Inferior parietal cortex (tissue), 1 donor: ENCODE measurements at regions not wholly inside any gene's neighbourhood (a gene's known extent, or its start where the extent isn't known, plus 50 kb on each side); places are given as distances from the start of the nearest gene placed in this dataset.
A peak's percentile ranks its signal among the peaks of the same experiment; 100 is the strongest.
"Not testable (repeated sequence)": the region's sequence is repeated elsewhere in the genome, so short reads cannot be mapped to it uniquely, and the experiment has no call there.

Experiments used
- DNase-seq: peaks from one replicate; pipeline ENCODE4 v3.0.0-alpha.2; 2016; ENCODE audit errors: extremely low spot score

- no peak for DNase-seq
Measured at GRCh38 chr10:65342245-65342644, 1583.6 kb upstream of the LRRTM3 start.

GRCh38 chr10:65346466-65346865 is 1579.4 kb upstream of the LRRTM3 start:
- DNase-seq, result no peak

- no peak for DNase-seq
Measured at GRCh38 chr10:65348637-65349036, 1577.2 kb upstream of the LRRTM3 start.

GRCh38 chr10:65350611-65351010 is 1575.2 kb upstream of the LRRTM3 start:
- DNase-seq, result no peak

GRCh38 chr10:65355141-65355680 is 1570.6 kb upstream of the LRRTM3 start:
- no peak for DNase-seq

- DNase-seq, result no peak
Measured at GRCh38 chr10:65358565-65358964, 1567.3 kb upstream of the LRRTM3 start.

GRCh38 chr10:65360497-65360896 is 1565.3 kb upstream of the LRRTM3 start:
- DNase-seq, result no peak

- DNase-seq, result no peak
Measured at GRCh38 chr10:65365878-65366277, 1560.0 kb upstream of the LRRTM3 start.

GRCh38 chr10:65367706-65368105 is 1558.1 kb upstream of the LRRTM3 start:
- no peak for DNase-seq

GRCh38 chr10:65375528-65375927 is 1550.3 kb upstream of the LRRTM3 start:
- DNase-seq, result no peak

- no peak for DNase-seq
Measured at GRCh38 chr10:65377687-65378086, 1548.1 kb upstream of the LRRTM3 start.

GRCh38 chr10:65394502-65395297 is 1531.1 kb upstream of the LRRTM3 start:
- peak; percentile 42 for DNase-seq

- DNase-seq, result peak; percentile 20
Measured at GRCh38 chr10:65395631-65396030, 1530.2 kb upstream of the LRRTM3 start.

GRCh38 chr10:65396997-65397396 is 1528.8 kb upstream of the LRRTM3 start:
- DNase-seq, result no peak

GRCh38 chr10:65408401-65408800 is 1517.4 kb upstream of the LRRTM3 start:
- no peak for DNase-seq

GRCh38 chr10:65413001-65413400 is 1512.8 kb upstream of the LRRTM3 start:
- no peak for DNase-seq

- DNase-seq, result no peak
Measured at GRCh38 chr10:65415318-65415717, 1510.5 kb upstream of the LRRTM3 start.

GRCh38 chr10:65416094-65416493 is 1509.7 kb upstream of the LRRTM3 start:
- DNase-seq, result no peak

GRCh38 chr10:65419629-65420028 is 1506.2 kb upstream of the LRRTM3 start:
- no peak for DNase-seq

GRCh38 chr10:65423043-65423442 is 1502.8 kb upstream of the LRRTM3 start:
- DNase-seq, result no peak

- DNase-seq, result not testable (repeated sequence)
Measured at GRCh38 chr10:65429381-65429780, 1496.5 kb upstream of the LRRTM3 start.

- no peak for DNase-seq
Measured at GRCh38 chr10:65430979-65431378, 1494.9 kb upstream of the LRRTM3 start.

GRCh38 chr10:65470986-65471385 is 1454.8 kb upstream of the LRRTM3 start:
- no peak for DNase-seq

GRCh38 chr10:65482848-65483247 is 1443.0 kb upstream of the LRRTM3 start:
- no peak for DNase-seq
